ENCODE measurements at regions not wholly inside any gene's neighbourhood (a gene's known extent, or its start where the extent isn't known, plus 50 kb on each side); places are given as distances from the start of the nearest gene placed in this dataset.
A peak's percentile ranks its signal among the peaks of the same experiment; 100 is the strongest.
"Not testable (repeated sequence)": the region's sequence is repeated elsewhere in the genome, so short reads cannot be mapped to it uniquely, and the experiment has no call there.

DNA sequence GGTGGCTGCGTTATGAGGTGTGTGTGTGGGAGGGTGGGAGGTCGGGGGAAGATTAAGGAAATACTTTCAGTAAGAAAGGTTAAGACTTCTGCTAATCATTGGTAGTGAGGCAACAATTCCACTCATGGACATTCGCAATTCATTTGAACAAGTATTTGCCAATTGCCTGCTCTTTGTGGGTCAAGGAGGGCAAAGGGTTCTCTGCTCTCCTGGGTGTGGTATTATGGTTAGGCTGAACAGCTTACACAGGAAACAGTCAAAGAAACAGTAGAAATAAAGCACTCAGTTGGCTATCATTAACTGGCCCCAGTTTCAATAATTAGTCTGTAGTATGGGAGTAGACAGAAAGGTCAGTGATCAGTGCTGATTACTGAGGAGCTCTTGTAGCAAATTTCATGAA is 357.0 kb upstream of the FANCL start:
- Histone ChIP-seq H3K4me1 (ENCODE audit: low read length) (no peaks in the 10 kb centered on the region), H3K27me3 (replicated peaks; ENCODE audit: insufficient read depth, low read length) (no peaks in the 10 kb centered on the region), H3K27ac (ENCODE audit: low read length) (no peak overlapping the region), H3K9me2 (replicated peaks; ENCODE audit: insufficient read depth, low read length) (no peaks in the 10 kb centered on the region), H3K4me2 (ENCODE audit: low read depth, low read length) (no peak overlapping the region), H3K4me3 (ENCODE audit: low read length) (no peak overlapping the region), H3F3A (ENCODE audit: insufficient read depth, low read length) (no peaks in the 10 kb centered on the region), H3K9me3 (replicated peaks; ENCODE audit: insufficient read depth, low read length) (no peaks in the 10 kb centered on the region), H2AFZ (ENCODE audit: low read length) (no peak overlapping the region), H4K20me1 (ENCODE audit: insufficient read depth, low read length) (no peaks in the 10 kb centered on the region), H3K79me2 (ENCODE audit: low read length) (no peaks in the 10 kb centered on the region), H3K9ac (ENCODE audit: low read length) (no peak overlapping the region), H3K36me3 (replicated peaks; ENCODE audit: insufficient read depth, low read length) (no peaks in the 10 kb centered on the region)
- TF ChIP-seq EZH2 (optimal IDR thresholded peaks at IDR 0.05; ENCODE audit: low read depth, low read length), result no peak
- DNase-seq, result no peak

DNA sequence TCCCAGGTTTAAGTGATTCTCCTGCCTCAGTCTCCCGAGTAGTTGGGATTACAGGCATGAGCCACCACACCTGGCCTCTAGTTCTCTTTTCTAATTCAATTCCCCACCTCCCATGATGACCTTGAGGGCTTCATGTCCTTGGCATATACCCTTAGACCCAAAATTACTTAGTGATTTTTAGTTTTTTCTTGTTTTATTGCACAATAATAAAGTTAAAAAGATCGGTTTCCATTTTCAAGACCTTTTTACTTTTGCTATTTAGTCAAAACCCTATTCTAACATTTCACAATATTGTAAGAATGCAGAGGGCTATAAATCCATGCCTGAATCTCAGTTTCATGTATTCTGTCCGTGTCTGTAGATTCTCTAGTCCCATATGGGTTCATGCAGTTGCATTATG is 354.6 kb upstream of the FANCL start:
- no peaks in the 10 kb centered on the region for H3K4me1 ChIP-seq (ENCODE audit: low read length)
- no peak overlapping the region for H3K27ac ChIP-seq (ENCODE audit: low read length)
- no peak overlapping the region for H3K4me2 ChIP-seq (ENCODE audit: low read depth, low read length)
- no peak overlapping the region for H2AFZ ChIP-seq (ENCODE audit: low read length)
- no peaks in the 10 kb centered on the region for H4K20me1 ChIP-seq (ENCODE audit: insufficient read depth, low read length)
- TF ChIP-seq, protein P1, sequence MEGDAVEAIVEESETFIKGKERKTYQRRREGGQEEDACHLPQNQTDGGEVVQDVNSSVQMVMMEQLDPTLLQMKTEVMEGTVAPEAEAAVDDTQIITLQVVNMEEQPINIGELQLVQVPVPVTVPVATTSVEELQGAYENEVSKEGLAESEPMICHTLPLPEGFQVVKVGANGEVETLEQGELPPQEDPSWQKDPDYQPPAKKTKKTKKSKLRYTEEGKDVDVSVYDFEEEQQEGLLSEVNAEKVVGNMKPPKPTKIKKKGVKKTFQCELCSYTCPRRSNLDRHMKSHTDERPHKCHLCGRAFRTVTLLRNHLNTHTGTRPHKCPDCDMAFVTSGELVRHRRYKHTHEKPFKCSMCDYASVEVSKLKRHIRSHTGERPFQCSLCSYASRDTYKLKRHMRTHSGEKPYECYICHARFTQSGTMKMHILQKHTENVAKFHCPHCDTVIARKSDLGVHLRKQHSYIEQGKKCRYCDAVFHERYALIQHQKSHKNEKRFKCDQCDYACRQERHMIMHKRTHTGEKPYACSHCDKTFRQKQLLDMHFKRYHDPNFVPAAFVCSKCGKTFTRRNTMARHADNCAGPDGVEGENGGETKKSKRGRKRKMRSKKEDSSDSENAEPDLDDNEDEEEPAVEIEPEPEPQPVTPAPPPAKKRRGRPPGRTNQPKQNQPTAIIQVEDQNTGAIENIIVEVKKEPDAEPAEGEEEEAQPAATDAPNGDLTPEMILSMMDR (IDR thresholded peaks at IDR 0.05; ENCODE audit: low read length), result no peak
- TF ChIP-seq EZH2 (optimal IDR thresholded peaks at IDR 0.05; ENCODE audit: low read depth, low read length), result no peak
- no peak for TF ChIP-seq EZH2phosphoT487 (IDR thresholded peaks at IDR 0.05; ENCODE audit: low read length)
- H3K36me3 ChIP-seq (replicated peaks; ENCODE audit: insufficient read depth, low read length), result no peaks in the 10 kb centered on the region
- no peaks in the 10 kb centered on the region for H3F3A ChIP-seq (ENCODE audit: insufficient read depth, low read length)
- no peak overlapping the region for H3K9ac ChIP-seq (ENCODE audit: low read length)
- no peaks in the 10 kb centered on the region for H3K27me3 ChIP-seq (replicated peaks; ENCODE audit: insufficient read depth, low read length)
- H3K4me3 ChIP-seq (ENCODE audit: low read length), result no peak overlapping the region
- no peaks in the 10 kb centered on the region for H3K79me2 ChIP-seq (ENCODE audit: low read length)
- no peaks in the 10 kb centered on the region for H3K9me2 ChIP-seq (replicated peaks; ENCODE audit: insufficient read depth, low read length)
- no peaks in the 10 kb centered on the region for H3K9me3 ChIP-seq (replicated peaks; ENCODE audit: insufficient read depth, low read length)
- no peak for DNase-seq

DNA sequence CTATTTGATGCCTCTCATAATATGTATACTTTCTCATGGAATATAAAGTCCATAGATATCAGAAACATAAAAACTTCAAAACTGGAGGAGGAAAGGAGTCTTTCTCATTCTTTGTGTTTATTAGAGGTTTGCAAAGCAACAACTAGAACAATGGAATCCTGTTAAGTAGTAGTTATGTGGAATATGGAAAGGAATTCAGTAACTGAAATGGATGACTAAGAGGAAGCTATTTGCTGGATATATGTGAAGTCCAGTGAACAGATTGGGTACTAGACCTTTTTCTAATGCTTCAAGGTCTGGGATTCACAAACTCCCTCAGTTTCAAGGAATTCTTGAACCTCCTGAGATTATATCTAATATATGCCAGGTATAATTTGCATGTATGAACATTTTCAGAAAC is 353.6 kb upstream of the FANCL start:
- no peaks in the 10 kb centered on the region for H4K20me1 ChIP-seq (ENCODE audit: insufficient read depth, low read length)
- no peak for DNase-seq

DNA sequence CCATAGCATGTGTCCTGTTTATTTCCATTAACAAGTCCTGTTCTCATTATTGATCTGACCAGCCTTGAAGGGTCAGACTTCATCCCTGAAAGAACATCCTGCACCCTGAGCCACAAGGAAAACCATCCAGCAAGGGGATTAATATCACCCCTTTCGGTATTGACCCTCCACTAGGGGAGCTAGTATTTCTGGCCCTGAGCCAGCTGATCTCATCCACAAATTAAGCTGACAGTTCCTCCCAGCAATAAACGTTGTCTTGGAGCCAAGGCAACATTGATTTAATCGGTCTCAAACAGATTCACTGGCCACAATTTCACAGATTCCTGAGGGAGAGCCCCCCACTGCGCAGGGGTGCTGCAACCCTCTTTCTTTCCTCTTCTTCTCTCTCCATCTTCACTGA is 353.1 kb upstream of the FANCL start:
- Histone ChIP-seq H3F3A (ENCODE audit: insufficient read depth, low read length) (no peaks in the 10 kb centered on the region), H2AFZ (ENCODE audit: low read length) (no peak overlapping the region), H3K27me3 (replicated peaks; ENCODE audit: insufficient read depth, low read length) (no peaks in the 10 kb centered on the region), H3K9ac (ENCODE audit: low read length) (no peak overlapping the region), H3K4me1 (ENCODE audit: low read length) (no peaks in the 10 kb centered on the region), H3K4me2 (ENCODE audit: low read depth, low read length) (no peak overlapping the region), H3K79me2 (ENCODE audit: low read length) (no peaks in the 10 kb centered on the region), H4K20me1 (ENCODE audit: insufficient read depth, low read length) (no peaks in the 10 kb centered on the region), H3K9me2 (replicated peaks; ENCODE audit: insufficient read depth, low read length) (no peaks in the 10 kb centered on the region), H3K4me3 (ENCODE audit: low read length) (no peak overlapping the region), H3K27ac (ENCODE audit: low read length) (no peak overlapping the region), H3K9me3 (replicated peaks; ENCODE audit: insufficient read depth, low read length) (no peaks in the 10 kb centered on the region), H3K36me3 (replicated peaks; ENCODE audit: insufficient read depth, low read length) (no peaks in the 10 kb centered on the region)
- TF ChIP-seq, protein P1 (IDR thresholded peaks at IDR 0.05; ENCODE audit: low read length), result peak; percentile 19; the same call in 1 of the 2 replicates
- TF ChIP-seq EZH2phosphoT487 (IDR thresholded peaks at IDR 0.05; ENCODE audit: low read length), result no peak
- DNase-seq, result no peak

More for the DNA sequence above, 353.6 kb upstream of the FANCL start:
- Histone ChIP-seq H2AFZ (ENCODE audit: low read length) (no peak overlapping the region), H3K9me3 (replicated peaks; ENCODE audit: insufficient read depth, low read length) (no peaks in the 10 kb centered on the region), H3K4me2 (ENCODE audit: low read depth, low read length) (no peak overlapping the region), H3K4me3 (ENCODE audit: low read length) (no peak overlapping the region), H3K36me3 (replicated peaks; ENCODE audit: insufficient read depth, low read length) (no peaks in the 10 kb centered on the region), H3K79me2 (ENCODE audit: low read length) (no peaks in the 10 kb centered on the region), H3F3A (ENCODE audit: insufficient read depth, low read length) (no peaks in the 10 kb centered on the region), H3K9ac (ENCODE audit: low read length) (no peak overlapping the region), H3K27me3 (replicated peaks; ENCODE audit: insufficient read depth, low read length) (no peaks in the 10 kb centered on the region), H3K4me1 (ENCODE audit: low read length) (no peaks in the 10 kb centered on the region), H3K9me2 (replicated peaks; ENCODE audit: insufficient read depth, low read length) (no peaks in the 10 kb centered on the region), H3K27ac (ENCODE audit: low read length) (no peak overlapping the region)
- TF ChIP-seq EZH2phosphoT487 (IDR thresholded peaks at IDR 0.05; ENCODE audit: low read length), result no peak
- TF ChIP-seq EZH2 (optimal IDR thresholded peaks at IDR 0.05; ENCODE audit: low read depth, low read length), result no peak
- TF ChIP-seq, protein P1 (IDR thresholded peaks at IDR 0.05; ENCODE audit: low read length), result no peak

DNA sequence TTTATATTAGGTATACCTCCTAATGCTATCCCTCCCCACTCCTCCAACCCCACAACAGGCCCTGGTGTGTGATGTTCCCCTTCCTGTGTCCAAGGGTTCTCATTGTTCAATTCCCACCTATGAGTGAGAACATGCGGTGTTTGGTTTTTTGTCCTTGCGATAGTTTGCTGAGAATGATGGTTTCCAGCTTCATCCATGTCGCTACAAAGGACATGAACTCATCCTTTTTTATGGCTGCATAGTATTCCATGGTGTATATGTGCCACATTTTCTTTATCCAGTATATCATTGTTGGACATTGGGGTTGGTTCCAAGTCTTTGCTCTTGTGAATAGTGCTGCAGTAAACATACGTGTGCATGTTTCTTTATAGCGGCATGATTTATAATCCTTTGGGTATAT is 345.1 kb upstream of the FANCL start:
- not testable (repeated sequence) for H3K27ac ChIP-seq (ENCODE audit: low read length); H3K4me3 ChIP-seq (ENCODE audit: low read length); H4K20me1 ChIP-seq (ENCODE audit: insufficient read depth, low read length); H3K4me2 ChIP-seq (ENCODE audit: low read depth, low read length); H2AFZ ChIP-seq (ENCODE audit: low read length); H3K36me3 ChIP-seq (replicated peaks; ENCODE audit: insufficient read depth, low read length); DNase-seq; H3K9ac ChIP-seq (ENCODE audit: low read length); H3K4me1 ChIP-seq (ENCODE audit: low read length); H3K79me2 ChIP-seq (ENCODE audit: low read length); H3K27me3 ChIP-seq (replicated peaks; ENCODE audit: insufficient read depth, low read length); H3K9me2 ChIP-seq (replicated peaks; ENCODE audit: insufficient read depth, low read length); H3K9me3 ChIP-seq (replicated peaks; ENCODE audit: insufficient read depth, low read length); H3F3A ChIP-seq (ENCODE audit: insufficient read depth, low read length)

Measured in MM.1S (cell line).